ENCODE measurements at regions not wholly inside any gene's neighbourhood (a gene's known extent, or its start where the extent isn't known, plus 50 kb on each side); places are given as distances from the start of the nearest gene placed in this dataset.

DNA sequence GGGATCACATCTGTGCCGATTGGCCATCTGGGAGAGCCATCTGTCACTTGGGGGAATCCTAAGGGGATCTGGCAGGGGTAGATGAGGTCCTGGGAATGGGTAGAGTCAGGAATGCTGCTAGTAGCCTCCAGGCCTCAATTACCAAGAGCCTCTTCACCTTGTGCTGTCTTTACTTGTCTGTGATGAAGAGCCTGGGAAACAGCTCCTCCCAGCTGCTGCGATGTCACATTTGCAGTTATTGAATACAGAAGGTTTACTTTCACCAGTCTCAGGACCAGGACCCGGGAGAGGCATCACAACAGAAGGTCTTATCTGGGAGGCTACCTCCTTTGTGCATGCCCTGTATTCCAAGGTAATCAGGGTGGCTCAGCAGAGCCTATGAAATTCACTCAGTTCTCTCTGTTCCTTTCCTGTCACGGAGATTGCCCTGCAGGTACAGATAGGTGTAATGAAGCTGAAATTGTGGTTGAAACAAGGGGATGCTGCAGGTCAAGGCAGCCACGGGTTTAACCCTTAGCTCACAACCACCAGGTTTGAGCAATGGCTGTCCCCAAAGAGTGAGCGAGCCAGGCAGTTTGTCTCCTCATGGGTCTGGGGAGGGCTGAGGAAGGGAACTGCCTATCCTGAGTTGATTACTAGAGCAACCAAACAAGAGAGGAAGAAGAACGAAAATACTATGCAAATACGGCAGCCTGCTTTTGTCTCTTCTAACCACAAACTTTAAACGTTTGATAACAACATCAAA lies 298.9 kb upstream of the RORA start:
- Histone ChIP-seq H3K4me1 (no peaks in the 10 kb centered on the region), H3K9me3 (no peaks in the 10 kb centered on the region), H3K4me3 (no peak overlapping the region), H3K36me3 (no peaks in the 10 kb centered on the region), H3K27me3 (no peaks in the 10 kb centered on the region), H3K27ac (no peak overlapping the region)
- TF ChIP-seq CTCF (IDR thresholded peaks at IDR 0.05): no peak
- intact Hi-C loops (cut with DNase I; ENCODE audit: low total_unique reads): no loop called here
- DNase-seq: no peak

DNA sequence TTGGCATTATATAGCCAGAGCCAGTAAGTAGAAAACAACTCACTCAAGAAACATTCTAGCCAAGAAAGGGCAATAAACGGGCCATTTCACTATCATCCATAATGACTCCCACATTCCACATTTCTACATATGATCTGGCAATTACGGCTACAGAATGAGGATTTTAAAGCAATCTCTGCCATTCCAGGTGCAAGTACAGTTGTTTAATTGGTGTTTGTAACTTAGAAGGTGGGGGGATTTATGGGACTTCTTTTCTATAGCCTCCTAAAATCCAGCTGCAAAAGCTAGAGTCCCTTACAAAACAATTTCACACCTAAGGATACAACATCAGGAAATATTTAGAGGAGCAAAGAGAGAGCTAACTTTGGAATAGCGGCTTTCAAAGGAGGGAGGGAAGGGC lies 295.4 kb upstream of the RORA start:
- no peak overlapping the region for H3K4me3 ChIP-seq
- no peaks in the 10 kb centered on the region for H3K27me3 ChIP-seq
- no peaks in the 10 kb centered on the region for H3K36me3 ChIP-seq
- no peaks in the 10 kb centered on the region for H3K9me3 ChIP-seq
- H3K27ac ChIP-seq: no peak overlapping the region
- TF ChIP-seq CTCF (IDR thresholded peaks at IDR 0.05): no peak
- no peaks in the 10 kb centered on the region for H3K4me1 ChIP-seq
- intact Hi-C loops (cut with DNase I; ENCODE audit: low total_unique reads): no loop called here
- DNase-seq: no peak

DNA sequence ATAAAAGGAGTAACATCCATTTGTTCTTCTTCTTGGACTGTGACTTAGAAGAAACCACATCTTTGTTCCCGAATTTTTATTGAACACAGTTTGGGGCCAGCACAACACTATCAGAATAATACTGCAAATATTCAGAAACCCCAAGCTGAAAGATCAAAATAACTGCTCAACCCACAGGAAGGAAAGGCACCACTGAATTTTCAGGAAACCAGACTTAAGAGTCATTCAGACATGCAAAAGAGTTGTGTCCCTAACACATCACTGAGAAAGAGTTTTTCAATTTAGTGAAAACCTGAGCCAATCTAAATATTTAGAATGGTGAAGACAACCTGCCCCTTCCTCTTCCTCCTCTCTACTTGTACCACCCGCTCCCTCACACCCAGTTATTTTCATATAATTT lies 295.0 kb upstream of the RORA start:
- intact Hi-C loops (cut with DNase I; ENCODE audit: low total_unique reads): no loop called here
- H3K36me3 ChIP-seq: no peaks in the 10 kb centered on the region
- no peaks in the 10 kb centered on the region for H3K9me3 ChIP-seq

DNA sequence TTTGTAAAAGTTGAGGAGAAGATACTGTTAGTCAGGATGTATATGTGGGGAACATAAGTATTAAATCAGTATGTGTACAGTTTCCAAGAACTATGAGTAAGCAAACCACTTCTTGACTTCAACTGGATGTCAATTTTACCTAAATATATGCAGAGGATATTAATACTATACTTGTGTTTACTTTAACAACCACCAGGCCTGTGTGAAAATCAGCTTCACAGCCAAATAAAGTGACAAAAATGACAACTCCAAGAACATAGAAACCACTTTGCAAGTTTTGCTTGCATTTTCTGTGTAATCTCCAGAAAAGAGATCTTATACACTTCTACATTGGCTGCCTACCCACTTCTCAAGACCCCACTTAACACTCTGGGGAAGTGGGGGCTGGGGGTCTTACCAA lies 293.3 kb upstream of the RORA start:
- no peaks in the 10 kb centered on the region for H3K4me1 ChIP-seq
- DNase-seq: no peak
- H3K4me3 ChIP-seq: no peak overlapping the region
- no peak for TF ChIP-seq CTCF (IDR thresholded peaks at IDR 0.05)
- H3K9me3 ChIP-seq: no peaks in the 10 kb centered on the region
- no peaks in the 10 kb centered on the region for H3K36me3 ChIP-seq
- H3K27me3 ChIP-seq: no peaks in the 10 kb centered on the region
- no peak overlapping the region for H3K27ac ChIP-seq
- intact Hi-C loops (cut with DNase I; ENCODE audit: low total_unique reads): no loop called here

More for the DNA sequence above, 295.0 kb upstream of the RORA start:
- no peak for DNase-seq
- Histone ChIP-seq H3K27ac (no peak overlapping the region), H3K27me3 (no peaks in the 10 kb centered on the region), H3K4me1 (no peaks in the 10 kb centered on the region), H3K4me3 (no peak overlapping the region)
- no peak for TF ChIP-seq CTCF (IDR thresholded peaks at IDR 0.05)

DNA sequence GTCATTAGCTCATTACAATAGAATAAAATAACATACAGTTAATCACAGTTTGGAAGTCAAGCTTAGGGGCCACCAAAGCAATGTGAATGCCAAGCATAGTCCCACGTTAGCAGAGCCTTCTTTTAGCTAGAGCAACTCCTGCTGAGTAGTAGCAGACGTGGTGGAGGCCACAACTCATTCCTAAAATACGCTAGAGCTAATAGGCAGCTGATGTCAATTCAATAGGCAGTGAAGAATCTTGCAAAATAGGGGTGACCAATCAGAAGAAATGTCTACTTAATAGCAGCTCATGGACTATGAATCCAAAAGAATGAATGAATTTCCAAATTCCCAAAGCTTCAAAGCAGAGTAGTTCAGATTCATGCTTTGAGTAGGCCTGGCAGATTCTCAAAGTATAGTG lies 292.9 kb upstream of the RORA start:
- no peak for TF ChIP-seq CTCF (IDR thresholded peaks at IDR 0.05)
- Histone ChIP-seq H3K9me3 (no peaks in the 10 kb centered on the region), H3K36me3 (no peaks in the 10 kb centered on the region), H3K4me1 (no peaks in the 10 kb centered on the region), H3K4me3 (no peak overlapping the region), H3K27me3 (no peaks in the 10 kb centered on the region), H3K27ac (no peak overlapping the region)
- intact Hi-C loops (cut with DNase I; ENCODE audit: low total_unique reads): no loop called here
- DNase-seq: no peak

- Histone ChIP-seq H3K4me1 (no peaks in the 10 kb centered on the region), H3K36me3 (no peaks in the 10 kb centered on the region), H3K9me3 (no peaks in the 10 kb centered on the region), H3K27ac (no peak overlapping the region), H3K4me3 (no peak overlapping the region), H3K27me3 (no peaks in the 10 kb centered on the region)
- DNase-seq: no peak
- TF ChIP-seq CTCF (IDR thresholded peaks at IDR 0.05): no peak
- intact Hi-C loops (cut with DNase I; ENCODE audit: low total_unique reads): no loop called here
These were observed 290.2 kb upstream of the RORA start for GRCh38 chr15:61519296-61519695.

Measured in tibial artery (tissue), 4 donors.